NCI-H345 treated with DMSO at 0.1 percent for 48 hours (cell line): ENCODE measurements at regions not wholly inside any gene's neighbourhood (a gene's known extent, or its start where the extent isn't known, plus 50 kb on each side); places are given as distances from the start of the nearest gene placed in this dataset.
"Not testable (repeated sequence)": the region's sequence is repeated elsewhere in the genome, so short reads cannot be mapped to it uniquely, and the experiment has no call there.

Experiments
- DNase-seq: peaks from one replicate; lab custom pipeline; 2025; ENCODE audit not compliant: unreplicated experiment; lab: John Stamatoyannopoulos, UW

- DNase-seq = no peak
Observed at GRCh38 chr1:189987509-189987908, 490.2 kb downstream of the BRINP3 start.

GRCh38 chr1:189992856-189993255 lies 484.8 kb downstream of the BRINP3 start:
- no peak for DNase-seq

- DNase-seq = no peak
Observed at GRCh38 chr1:190000365-190000872, 477.2 kb downstream of the BRINP3 start.

GRCh38 chr1:190001187-190001586 lies 476.5 kb downstream of the BRINP3 start:
- DNase-seq = no peak

GRCh38 chr1:190003376-190003775 lies 474.3 kb downstream of the BRINP3 start:
- DNase-seq = no peak

GRCh38 chr1:190011585-190011984 lies 466.1 kb downstream of the BRINP3 start:
- DNase-seq = no peak

GRCh38 chr1:190019151-190019550 lies 458.5 kb downstream of the BRINP3 start:
- not testable (repeated sequence) for DNase-seq

- no peak for DNase-seq
Observed at GRCh38 chr1:190019717-190020116, 457.9 kb downstream of the BRINP3 start.

GRCh38 chr1:190022709-190023108 lies 455.0 kb downstream of the BRINP3 start:
- DNase-seq = no peak

GRCh38 chr1:190029441-190029840 lies 448.2 kb downstream of the BRINP3 start:
- no peak for DNase-seq

GRCh38 chr1:190043655-190044054 lies 434.0 kb downstream of the BRINP3 start:
- no peak for DNase-seq

GRCh38 chr1:190046231-190046630 lies 431.4 kb downstream of the BRINP3 start:
- no peak for DNase-seq
